Fibroblast of lung (primary cell): ENCODE measurements at regions not wholly inside any gene's neighbourhood (a gene's known extent, or its start where the extent isn't known, plus 50 kb on each side); places are given as distances from the start of the nearest gene placed in this dataset.

Experiments used
- DNase-seq, 2 donors: peaks; one replicate each; pipeline versions ENCODE4 v3.0.0 to v3.0.0-alpha.2; 2010; ENCODE audit warnings: low read depth in 2 of 2
- H2AFZ ChIP-seq: 2 replicates; pipeline ENCODE4 v1.5.1; 2012; ENCODE audit warnings: low read length, control low read depth, inconsistent platforms
- H3K27ac ChIP-seq: 2 replicates; pipeline ENCODE4 v1.5.1; 2011; ENCODE audit warnings: low read length, control low read depth; ENCODE audit not compliant: insufficient read depth
- H3K27me3 ChIP-seq: 2 replicates; pipeline ENCODE4 v1.5.1; 2011; ENCODE audit warnings: mild to moderate bottlenecking, low read length; ENCODE audit not compliant: control insufficient read depth, insufficient read depth
- H3K36me3 ChIP-seq: 2 replicates; pipeline ENCODE4 v1.5.1; 2011; ENCODE audit warnings: low read length; ENCODE audit not compliant: control insufficient read depth, insufficient read depth
- H3K4me1 ChIP-seq: 2 replicates; pipeline ENCODE4 v1.5.1; 2011; ENCODE audit warnings: low read length; ENCODE audit not compliant: control insufficient read depth, insufficient read depth; ENCODE audit errors: extremely low read depth
- H3K4me2 ChIP-seq: 2 replicates; pipeline ENCODE4 v1.5.1; 2011; ENCODE audit warnings: low read length, control low read depth; ENCODE audit not compliant: insufficient read depth; ENCODE audit errors: extremely low read depth
- H3K4me3 ChIP-seq, 4 experiments: fragments of 200-600 bp in 1 of 4; sonication (generic) in 1 of 4; replicated peaks in 1 of 4; 2 replicates each; pipeline ENCODE4 v1.5.1; 2011 to 2016; ENCODE audit warnings: low read length in 4 of 4, low read depth in 3 of 4, mild to moderate bottlenecking in 3 of 4, control low read depth in 2 of 4, inconsistent platforms in 1 of 4, mixed read lengths in 1 of 4; ENCODE audit not compliant: insufficient read depth in 1 of 4; ENCODE audit errors: control extremely low read depth in 1 of 4
- H3K79me2 ChIP-seq: 2 replicates; pipeline ENCODE4 v1.5.1; 2012; ENCODE audit warnings: mild to moderate bottlenecking, low read length, inconsistent platforms; ENCODE audit not compliant: control insufficient read depth, insufficient read depth
- H3K9ac ChIP-seq: 2 replicates; pipeline ENCODE4 v1.5.1; 2011; ENCODE audit warnings: mild to moderate bottlenecking, low read length, control low read depth; ENCODE audit not compliant: insufficient read depth
- H3K9me3 ChIP-seq: 2 replicates; pipeline ENCODE4 v1.5.1; 2012; ENCODE audit warnings: low read depth, low read length; ENCODE audit not compliant: control insufficient read depth, insufficient read depth
- H4K20me1 ChIP-seq: 2 replicates; pipeline ENCODE4 v1.5.1; 2011; ENCODE audit warnings: low read length; ENCODE audit not compliant: control insufficient read depth, insufficient read depth; ENCODE audit errors: extremely low read depth
- EZH2 ChIP-seq: IDR thresholded peaks from 2 replicates; pipeline ENCODE4 v1.5.1; 2012; ENCODE audit warnings: low read length, control low read depth, mild to moderate bottlenecking; ENCODE audit errors: missing control alignments
- TF ChIP-seq, protein P1 (sequence below), 2 donors: IDR thresholded peaks in 1 of 2; conservative IDR thresholded peaks in 1 of 2; 1 replicate in 1 of 2; 2 replicates in 1 of 2; pipeline ENCODE4 v1.5.1; 2011 to 2012; ENCODE audit warnings: low read length in 2 of 2, control low read depth in 1 of 2, inconsistent platforms in 1 of 2, low read depth in 1 of 2, mild to moderate bottlenecking in 1 of 2

DNA sequence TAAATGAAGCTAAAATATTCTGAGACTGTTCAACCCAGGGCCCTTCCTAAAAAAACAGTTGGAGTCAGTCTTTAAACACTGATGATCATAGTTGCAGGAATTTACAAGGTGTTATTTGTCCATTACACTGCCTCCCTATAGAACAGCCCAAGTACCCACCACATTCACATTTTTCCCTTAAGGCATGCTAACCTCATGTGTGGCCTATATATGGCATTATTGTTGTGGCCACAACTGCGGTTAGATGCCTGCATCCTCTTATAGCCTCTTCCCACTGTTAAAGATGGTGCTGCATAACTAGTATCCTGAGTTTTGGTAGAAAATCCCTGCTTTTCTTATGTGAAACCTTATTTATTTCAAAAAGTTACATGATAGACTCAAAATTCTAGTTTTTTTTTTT is 287.9 kb upstream of the SEMA3A start:
- TF ChIP-seq, protein P1, sequence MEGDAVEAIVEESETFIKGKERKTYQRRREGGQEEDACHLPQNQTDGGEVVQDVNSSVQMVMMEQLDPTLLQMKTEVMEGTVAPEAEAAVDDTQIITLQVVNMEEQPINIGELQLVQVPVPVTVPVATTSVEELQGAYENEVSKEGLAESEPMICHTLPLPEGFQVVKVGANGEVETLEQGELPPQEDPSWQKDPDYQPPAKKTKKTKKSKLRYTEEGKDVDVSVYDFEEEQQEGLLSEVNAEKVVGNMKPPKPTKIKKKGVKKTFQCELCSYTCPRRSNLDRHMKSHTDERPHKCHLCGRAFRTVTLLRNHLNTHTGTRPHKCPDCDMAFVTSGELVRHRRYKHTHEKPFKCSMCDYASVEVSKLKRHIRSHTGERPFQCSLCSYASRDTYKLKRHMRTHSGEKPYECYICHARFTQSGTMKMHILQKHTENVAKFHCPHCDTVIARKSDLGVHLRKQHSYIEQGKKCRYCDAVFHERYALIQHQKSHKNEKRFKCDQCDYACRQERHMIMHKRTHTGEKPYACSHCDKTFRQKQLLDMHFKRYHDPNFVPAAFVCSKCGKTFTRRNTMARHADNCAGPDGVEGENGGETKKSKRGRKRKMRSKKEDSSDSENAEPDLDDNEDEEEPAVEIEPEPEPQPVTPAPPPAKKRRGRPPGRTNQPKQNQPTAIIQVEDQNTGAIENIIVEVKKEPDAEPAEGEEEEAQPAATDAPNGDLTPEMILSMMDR (conservative IDR thresholded peaks at IDR 0.05 in 1 of 2, IDR thresholded peaks at IDR 0.05 in 1 of 2; ENCODE audit: low read depth in 1 of 2, low read length in 2 of 2) = no peak
- H3K4me1 ChIP-seq = no peaks in the 10 kb centered on the region
- no peaks in the 10 kb centered on the region for H3K9me3 ChIP-seq
- no peaks in the 10 kb centered on the region for H3K36me3 ChIP-seq
- no peak overlapping the region for H3K27ac ChIP-seq
- H4K20me1 ChIP-seq = no peaks in the 10 kb centered on the region
- no peaks in the 10 kb centered on the region for H3K27me3 ChIP-seq
- no peak overlapping the region for H3K4me3 ChIP-seq
- no peak overlapping the region for H3K4me2 ChIP-seq
- H3K79me2 ChIP-seq = no peaks in the 10 kb centered on the region
- H3K9ac ChIP-seq = no peak overlapping the region
- DNase-seq = no peak
- H2AFZ ChIP-seq = no peak overlapping the region

DNA sequence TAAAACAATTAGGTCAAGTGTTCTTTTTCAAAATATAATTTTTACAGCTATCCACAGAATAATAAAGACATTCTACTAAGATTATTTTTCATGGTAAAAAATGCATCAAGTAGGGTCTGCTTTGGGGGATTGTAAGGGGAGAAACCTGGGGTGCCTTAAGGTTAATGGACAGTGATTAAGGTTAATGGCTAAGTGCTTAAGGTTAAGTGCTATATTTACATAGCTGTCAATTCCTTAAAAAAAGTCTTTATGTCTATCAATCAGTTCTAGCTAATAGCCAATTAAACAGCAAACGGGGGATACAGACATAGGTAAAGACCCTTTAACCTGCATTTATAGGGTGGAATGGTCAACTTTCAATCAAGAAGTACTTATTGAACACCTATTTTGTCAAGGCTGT is 284.5 kb upstream of the SEMA3A start:
- Histone ChIP-seq H3K79me2 (no peaks in the 10 kb centered on the region), H3K9me3 (no peaks in the 10 kb centered on the region)

DNA sequence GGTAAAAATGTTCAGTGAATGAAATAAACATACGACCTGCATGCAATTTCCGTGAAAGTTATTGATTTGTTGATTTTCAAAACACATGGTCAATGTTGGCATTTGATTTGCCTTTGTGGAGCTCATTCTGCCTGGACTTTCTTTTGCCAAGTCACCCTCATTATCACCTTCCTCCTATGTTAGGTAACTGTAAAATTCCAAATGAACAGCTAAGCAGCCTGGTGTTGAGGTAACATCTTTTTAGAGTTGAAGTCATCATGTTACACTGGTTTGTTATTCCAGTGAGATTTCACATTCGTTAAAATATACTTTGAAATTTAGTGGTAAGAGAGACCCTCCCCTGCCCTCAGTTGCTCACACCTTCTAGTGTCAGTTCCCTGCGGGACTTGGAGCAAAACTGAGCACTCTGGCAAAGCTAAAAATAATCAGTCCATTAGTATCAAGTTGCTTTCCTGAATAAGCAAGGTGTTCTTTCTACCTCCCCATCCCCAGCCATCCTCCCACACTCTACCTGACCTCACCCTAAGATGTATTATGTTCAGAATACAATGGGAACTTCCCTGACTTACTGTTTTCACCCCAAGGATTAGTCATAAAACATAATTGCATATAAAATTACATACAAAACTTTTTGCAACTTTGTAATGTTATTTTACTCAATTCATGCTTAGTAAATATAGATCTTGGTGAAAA is 283.3 kb upstream of the SEMA3A start:
- Histone ChIP-seq H3K27ac (no peak overlapping the region), H2AFZ (no peak overlapping the region), H3K79me2 (no peaks in the 10 kb centered on the region), H3K4me3 (no peak overlapping the region), H3K4me1 (no peaks in the 10 kb centered on the region), H3K27me3 (no peaks in the 10 kb centered on the region), H3K9me3 (no peaks in the 10 kb centered on the region), H3K9ac (no peak overlapping the region), H3K4me2 (no peak overlapping the region), H3K36me3 (no peaks in the 10 kb centered on the region), H4K20me1 (no peaks in the 10 kb centered on the region)
- DNase-seq = no peak
- TF ChIP-seq EZH2 = no peak
- TF ChIP-seq, protein P1 (conservative IDR thresholded peaks at IDR 0.05 in 1 of 2, IDR thresholded peaks at IDR 0.05 in 1 of 2; ENCODE audit: low read depth in 1 of 2, low read length in 2 of 2) = no peak

More for the DNA sequence above, 284.5 kb upstream of the SEMA3A start:
- no peak for DNase-seq
- Histone ChIP-seq H3K36me3 (no peaks in the 10 kb centered on the region), H3K9ac (no peak overlapping the region), H4K20me1 (no peaks in the 10 kb centered on the region), H3K27me3 (no peaks in the 10 kb centered on the region), H3K4me1 (no peaks in the 10 kb centered on the region), H3K4me2 (no peak overlapping the region), H2AFZ (no peak overlapping the region), H3K27ac (no peak overlapping the region), H3K4me3 (no peak overlapping the region)
- no peak for TF ChIP-seq EZH2
- TF ChIP-seq, protein P1 (conservative IDR thresholded peaks at IDR 0.05 in 1 of 2, IDR thresholded peaks at IDR 0.05 in 1 of 2; ENCODE audit: low read depth in 1 of 2, low read length in 2 of 2) = no peak
